ENCODE measurements at regions not wholly inside any gene's neighbourhood (a gene's known extent, or its start where the extent isn't known, plus 50 kb on each side); places are given as distances from the start of the nearest gene placed in this dataset.
A peak's percentile ranks its signal among the peaks of the same experiment; 100 is the strongest.

DNA sequence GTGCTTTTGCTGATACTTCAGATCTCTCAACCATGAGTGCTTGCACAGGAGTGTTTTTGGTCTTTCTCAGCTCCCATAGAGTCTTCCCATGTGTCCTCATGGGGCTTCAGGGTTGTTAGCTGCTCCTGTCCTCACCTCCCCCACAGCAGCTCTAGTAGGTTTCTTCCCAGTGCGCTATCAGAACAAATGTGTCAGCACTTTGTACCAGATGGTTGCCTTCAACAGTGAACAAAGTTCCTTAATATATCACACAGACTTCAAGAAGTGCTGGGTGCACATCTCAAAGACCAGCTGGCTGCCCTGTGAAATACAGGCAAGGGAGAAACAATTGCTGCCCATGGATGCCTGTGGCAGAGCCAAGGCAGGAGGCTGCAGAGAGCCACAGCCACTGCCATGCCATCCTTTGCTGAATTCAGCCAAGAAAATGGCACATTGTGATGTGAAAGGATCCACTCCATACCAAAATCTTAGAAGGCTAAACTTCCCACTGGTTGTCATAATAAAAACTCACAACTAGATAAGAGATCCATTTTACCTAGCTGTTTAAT, 471.3 kb downstream of the C6orf118 start:
- DNase-seq (ENCODE audit: low read depth): peak; percentile 26

- no peak for DNase-seq (ENCODE audit: low read depth)
Measured at GRCh38 chr6:164836486-164836885, 472.9 kb downstream of the C6orf118 start.

- DNase-seq (ENCODE audit: low read depth): no peak
Measured at GRCh38 chr6:164832410-164832809, 477.0 kb downstream of the C6orf118 start.

- DNase-seq (ENCODE audit: low read depth): no peak
Measured at GRCh38 chr6:164827537-164827936, 481.9 kb downstream of the C6orf118 start.

GRCh38 chr6:164826831-164827468, 482.5 kb downstream of the C6orf118 start:
- no peak for DNase-seq (ENCODE audit: low read depth)

DNA sequence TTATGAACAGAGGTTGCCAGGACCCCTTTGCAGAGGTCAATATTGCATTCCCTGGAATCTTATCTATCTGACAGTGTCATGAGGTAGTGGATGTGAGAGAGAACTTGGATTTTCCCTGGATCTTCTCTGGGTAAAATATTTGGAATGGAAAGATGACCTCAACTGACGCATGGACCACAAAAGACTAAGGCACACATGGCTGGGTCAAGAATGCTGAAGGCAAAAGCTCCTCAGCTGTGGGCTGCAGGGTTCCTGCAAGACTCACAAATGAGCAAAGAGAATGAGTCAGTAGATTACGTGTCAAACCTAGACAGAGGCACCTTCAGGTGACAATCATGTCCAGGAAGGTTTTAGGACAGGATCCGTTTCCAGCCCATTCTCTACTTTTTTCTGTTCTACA, 484.0 kb downstream of the C6orf118 start:
- peak; percentile 14 for DNase-seq (ENCODE audit: low read depth)

DNA sequence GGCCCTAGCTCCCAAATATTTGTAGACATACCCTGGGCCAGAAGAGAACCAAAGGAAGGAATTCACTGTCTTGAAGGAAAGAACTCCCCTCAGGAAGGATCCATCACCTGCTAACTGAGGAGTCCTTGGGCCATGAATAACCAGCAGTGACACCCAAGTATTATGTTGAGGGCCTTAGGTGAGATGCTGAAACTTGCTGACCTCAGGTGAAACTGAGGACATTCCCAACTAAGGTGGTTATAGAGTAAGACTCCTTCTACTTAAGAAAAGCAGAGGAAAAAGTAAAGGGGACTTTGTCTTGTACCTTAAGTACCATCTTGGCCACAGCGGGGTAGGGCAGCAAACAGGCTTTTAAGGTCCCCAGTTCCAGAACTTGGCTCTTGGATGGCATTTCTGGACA, 491.7 kb downstream of the C6orf118 start:
- DNase-seq (ENCODE audit: low read depth): no peak

DNA sequence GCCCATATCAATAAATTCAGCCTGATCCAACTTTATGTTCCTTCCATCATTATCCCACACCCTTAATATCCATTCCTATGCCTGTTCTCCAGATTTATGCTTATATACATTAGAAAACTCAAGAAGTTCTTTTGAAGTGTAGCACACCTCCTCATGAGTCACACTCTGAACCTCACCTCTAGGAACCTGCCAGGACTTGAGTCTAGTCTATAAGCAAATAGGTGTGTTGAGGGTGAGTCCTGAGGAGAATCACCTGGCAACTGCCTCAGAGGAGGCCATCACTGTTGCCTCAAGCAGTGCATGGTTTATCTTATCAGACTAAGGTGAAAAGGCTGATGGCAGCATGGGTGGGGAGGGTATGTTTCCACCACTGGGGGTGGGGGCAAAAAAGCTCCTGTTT, 496.7 kb downstream of the C6orf118 start:
- DNase-seq (ENCODE audit: low read depth): no peak

- DNase-seq (ENCODE audit: low read depth): no peak
Measured at GRCh38 chr6:164807125-164807524, 502.3 kb downstream of the C6orf118 start.

- no peak for DNase-seq (ENCODE audit: low read depth)
Measured at GRCh38 chr6:164795056-164795815, 514.2 kb downstream of the C6orf118 start.

DNA sequence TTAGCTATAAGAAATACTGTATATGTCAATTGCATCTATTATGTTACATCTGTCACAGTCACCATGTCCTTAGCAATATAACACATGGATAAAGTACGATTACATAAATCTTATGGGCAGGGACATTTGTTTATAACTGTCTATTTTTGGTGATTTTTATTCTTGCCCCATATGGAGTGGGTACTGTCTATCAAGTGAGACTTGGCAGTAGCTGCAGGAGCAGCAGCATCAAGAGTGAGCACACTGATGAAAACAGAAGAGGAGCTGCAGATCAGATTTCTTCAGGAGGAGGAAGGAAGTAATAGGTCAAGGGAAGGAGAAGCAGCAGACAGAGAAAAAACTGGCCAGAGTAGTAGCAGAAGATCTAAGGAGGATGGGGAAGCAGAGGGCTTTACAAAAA, 516.7 kb downstream of the C6orf118 start:
- no peak for DNase-seq (ENCODE audit: low read depth)

GRCh38 chr6:164791498-164791897, 517.9 kb downstream of the C6orf118 start:
- no peak for DNase-seq (ENCODE audit: low read depth)

DNA sequence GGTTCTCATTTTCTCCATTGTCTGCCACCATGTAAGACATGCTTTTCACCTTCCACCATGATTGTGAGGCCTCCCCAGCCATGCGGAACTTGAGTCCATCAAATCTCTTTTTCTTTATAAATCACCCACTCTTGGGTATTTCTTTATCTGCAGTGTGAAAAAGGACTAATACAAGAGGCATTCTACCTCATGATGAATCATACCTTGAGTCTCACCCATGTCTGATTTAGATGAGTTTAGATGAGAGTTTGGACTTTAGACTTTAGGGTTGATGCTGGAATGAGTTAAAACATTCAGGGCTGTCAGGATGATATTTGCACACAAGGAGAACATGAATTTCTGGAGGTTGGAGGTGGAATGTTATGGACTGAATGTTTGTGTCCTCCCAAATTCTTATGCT, 545.6 kb downstream of the C6orf118 start:
- no peak for DNase-seq (ENCODE audit: low read depth)

DNA sequence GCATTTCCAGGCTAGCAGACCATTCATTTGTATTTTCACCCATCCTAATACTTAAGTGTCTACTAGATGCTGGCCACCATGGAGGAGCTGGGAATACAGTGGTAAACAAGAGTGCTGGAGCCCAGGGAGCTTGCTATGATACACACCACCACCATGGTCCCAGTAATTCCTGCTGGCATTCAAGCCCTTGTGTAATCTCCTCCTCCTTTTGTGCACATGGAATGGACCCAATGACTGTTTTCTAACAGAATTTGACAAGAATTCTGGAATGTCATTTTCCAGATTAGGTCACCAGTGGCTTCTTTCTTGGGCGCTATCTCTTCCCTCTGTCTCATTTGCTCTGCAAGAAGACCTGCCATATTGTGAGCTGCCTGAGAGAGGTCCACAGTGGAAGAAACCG, 552.0 kb downstream of the C6orf118 start:
- no peak for DNase-seq (ENCODE audit: low read depth)

- DNase-seq (ENCODE audit: low read depth): no peak
Measured at GRCh38 chr6:164756723-164757122, 552.7 kb downstream of the C6orf118 start.

GRCh38 chr6:164756142-164756541, 553.3 kb downstream of the C6orf118 start:
- DNase-seq (ENCODE audit: low read depth): peak; percentile 56

DNA sequence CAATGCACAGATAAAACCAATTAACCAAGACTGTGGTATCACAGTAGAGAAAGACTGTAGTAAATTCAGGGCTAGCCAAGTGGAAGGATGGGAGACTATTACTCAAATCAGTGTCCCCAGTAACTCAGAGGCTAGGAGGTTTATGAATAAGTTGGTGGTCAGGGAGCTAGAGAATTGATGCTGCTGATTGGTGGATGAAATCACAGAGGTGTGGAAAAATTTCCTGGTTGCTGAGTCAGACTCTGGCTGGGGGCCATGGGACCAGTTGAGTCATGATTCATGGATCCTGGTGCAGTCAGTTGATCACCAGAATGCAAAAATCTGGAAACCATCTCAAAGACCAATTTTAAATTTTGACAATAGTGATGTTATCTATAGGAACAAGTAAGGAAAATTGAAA, 555.9 kb downstream of the C6orf118 start:
- peak; percentile 19 for DNase-seq (ENCODE audit: low read depth)

DNA sequence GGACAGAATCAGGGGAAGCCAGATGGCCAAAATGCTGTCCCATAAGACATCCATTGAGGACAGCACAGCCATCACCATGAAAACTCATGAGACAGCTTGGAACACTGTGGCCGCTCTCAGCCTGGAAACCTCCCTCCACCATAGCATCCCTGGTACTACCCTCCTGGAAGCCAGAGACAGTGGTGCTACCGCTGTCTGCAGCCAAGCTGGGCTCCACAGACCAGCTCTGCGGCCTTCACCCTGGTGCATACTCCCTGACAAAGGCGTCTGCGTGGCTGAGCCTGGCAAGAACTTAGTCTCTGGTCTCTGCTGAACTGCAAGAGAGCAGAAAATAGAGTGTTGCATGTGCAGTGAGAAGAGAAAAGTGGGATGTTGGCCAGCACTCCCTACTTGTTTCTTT, 558.0 kb downstream of the C6orf118 start:
- DNase-seq (ENCODE audit: low read depth): no peak

- DNase-seq (ENCODE audit: low read depth): no peak
Measured at GRCh38 chr6:164750128-164750527, 559.3 kb downstream of the C6orf118 start.

- DNase-seq (ENCODE audit: low read depth): peak; percentile 37
Measured at GRCh38 chr6:164749221-164750064, 560.0 kb downstream of the C6orf118 start.

GRCh38 chr6:164744301-164744700, 565.1 kb downstream of the C6orf118 start:
- peak; percentile 3 for DNase-seq (ENCODE audit: low read depth)

- DNase-seq (ENCODE audit: low read depth): no peak
Measured at GRCh38 chr6:164741938-164742451, 567.4 kb downstream of the C6orf118 start.
